DOHH2 (cell line): ENCODE measurements at regions not wholly inside any gene's neighbourhood (a gene's known extent, or its start where the extent isn't known, plus 50 kb on each side); places are given as distances from the start of the nearest gene placed in this dataset.

Experiments used
- CTCF ChIP-seq: fragments of 200-600 bp; sonication (generic); IDR thresholded peaks from one replicate; pipeline ENCODE4 v1.5.1; 2014; ENCODE audit warnings: antibody characterized with exemption, mild to moderate bottlenecking, low read depth, low read length; ENCODE audit not compliant: poor library complexity, severe bottlenecking
- EZH2phosphoT487 ChIP-seq: fragments of 200-600 bp; sonication (generic); IDR thresholded peaks from 2 replicates; pipeline ENCODE4 v1.6.1; 2017; ENCODE audit warnings: borderline replicate concordance, mild to moderate bottlenecking, antibody characterized with exemption, low read length, moderate library complexity, mixed read lengths

GRCh38 chr5:107196500-107197059 lies 474.2 kb downstream of the EFNA5 start:
- TF ChIP-seq CTCF (no peak), EZH2phosphoT487 (no peak)
